Liver (tissue), 8 donors: ENCODE measurements at regions not wholly inside any gene's neighbourhood (a gene's known extent, or its start where the extent isn't known, plus 50 kb on each side); places are given as distances from the start of the nearest gene placed in this dataset.

Experiments
- DNase-seq: peaks from one replicate; pipeline ENCODE4 v3.0.0-alpha.2; 2017; ENCODE audit warnings: low spot score
- H3K27ac ChIP-seq, 2 donors: one replicate each; pipeline ENCODE4 v1.7.0; 2013; ENCODE audit warnings: inconsistent platforms in 2 of 2, low read length in 2 of 2, control low read depth in 1 of 2, low read depth in 1 of 2, mild to moderate bottlenecking in 1 of 2
- H3K27me3 ChIP-seq, 4 donors: one replicate each; pipeline versions ENCODE4 v1.6.1 to v1.7.0; 2013; ENCODE audit warnings: low read length in 3 of 4, inconsistent platforms in 1 of 4, mild to moderate bottlenecking in 1 of 4, moderate library complexity in 1 of 4; ENCODE audit not compliant: control insufficient read depth in 4 of 4, insufficient read depth in 4 of 4
- H3K36me3 ChIP-seq, 4 donors: one replicate each; pipeline versions ENCODE4 v1.6.1 to v1.7.0; 2013; ENCODE audit warnings: low read length in 3 of 4, mild to moderate bottlenecking in 3 of 4, low read depth in 1 of 4, moderate library complexity in 1 of 4; ENCODE audit not compliant: control insufficient read depth in 4 of 4, insufficient read depth in 3 of 4
- H3K4me1 ChIP-seq, 4 donors: one replicate each; pipeline versions ENCODE4 v1.6.1 to v1.7.0; 2013; ENCODE audit warnings: low read length in 3 of 4, mild to moderate bottlenecking in 3 of 4, moderate library complexity in 1 of 4; ENCODE audit not compliant: control insufficient read depth in 4 of 4, insufficient read depth in 4 of 4
- H3K4me3 ChIP-seq, 3 donors: one replicate each; pipeline versions ENCODE4 v1.6.1 to v1.7.0; 2013; ENCODE audit warnings: low read length in 3 of 3, control low read depth in 1 of 3, low read depth in 1 of 3, mild to moderate bottlenecking in 1 of 3
- H3K9ac ChIP-seq, 2 donors: one replicate each; pipeline ENCODE4 v1.7.0; 2013; ENCODE audit warnings: low read length in 2 of 2, mild to moderate bottlenecking in 2 of 2, moderate library complexity in 2 of 2, control low read depth in 1 of 2, low read depth in 1 of 2
- H3K9me3 ChIP-seq, 4 donors: one replicate each; pipeline versions ENCODE4 v1.6.1 to v1.7.0; 2013; ENCODE audit warnings: low read length in 3 of 4; ENCODE audit not compliant: control insufficient read depth in 4 of 4
- ATF3 ChIP-seq: IDR thresholded peaks from 2 replicates; pipeline ENCODE4 v1.6.1; 2016; ENCODE audit warnings: antibody characterized with exemption
- CTCF ChIP-seq: fragments of 150-350 bp; IDR thresholded peaks from 2 replicates; pipeline ENCODE4 v1.5.1; 2017; ENCODE audit warnings: improper control_type of control experiment, low read depth, low read length; ENCODE audit not compliant: missing input control
- FOXA1 ChIP-seq: IDR thresholded peaks from 2 replicates; pipeline ENCODE4 v1.6.1; 2016; ENCODE audit warnings: antibody characterized with exemption
- FOXA2 ChIP-seq: IDR thresholded peaks from 2 replicates; pipeline ENCODE4 v1.6.1; 2016; ENCODE audit warnings: antibody characterized with exemption
- GABPA ChIP-seq, 2 donors: IDR thresholded peaks in 1 of 2; conservative IDR thresholded peaks in 1 of 2; 2 replicates each; pipeline ENCODE4 v1.6.1; 2016; ENCODE audit warnings: antibody characterized with exemption in 2 of 2, mild to moderate bottlenecking in 1 of 2, moderate library complexity in 1 of 2
- HNF4A ChIP-seq, 2 donors: conservative IDR thresholded peaks; 2 replicates each; pipeline ENCODE4 v1.6.1; 2016; ENCODE audit warnings: antibody characterized with exemption in 2 of 2, mild to moderate bottlenecking in 2 of 2
- HNF4G ChIP-seq: IDR thresholded peaks from 2 replicates; pipeline ENCODE4 v1.6.1; 2016; ENCODE audit warnings: antibody characterized with exemption
- NR2F2 ChIP-seq: IDR thresholded peaks from 2 replicates; pipeline ENCODE4 v1.6.1; 2016; ENCODE audit warnings: antibody characterized with exemption
- RAD21 ChIP-seq, 2 donors: IDR thresholded peaks; 2 replicates each; pipeline ENCODE4 v1.6.1; 2016; ENCODE audit warnings: antibody characterized with exemption in 2 of 2, mild to moderate bottlenecking in 2 of 2
- REST ChIP-seq: IDR thresholded peaks from 2 replicates; pipeline ENCODE4 v1.6.1; 2016; ENCODE audit warnings: antibody characterized with exemption, mild to moderate bottlenecking
- RXRA ChIP-seq, 2 donors: IDR thresholded peaks; 2 replicates each; pipeline ENCODE4 v1.6.1; 2017 to 2018; ENCODE audit warnings: antibody characterized with exemption in 2 of 2, mild to moderate bottlenecking in 1 of 2
- TAF1 ChIP-seq: conservative IDR thresholded peaks from 2 replicates; pipeline ENCODE4 v1.6.1; 2016; ENCODE audit warnings: antibody characterized with exemption, mild to moderate bottlenecking
- ZBTB33 ChIP-seq: IDR thresholded peaks from 2 replicates; pipeline ENCODE4 v1.6.1; 2016; ENCODE audit warnings: antibody characterized with exemption
- WGBS: extraction: QIAGEN DNeasy Blood & Tissue Kit; methylation state at CpG from one replicate; pipeline ENCODE4 v1.1.7; 2013; 5-methylcytosine and 5-hydroxymethylcytosine counted together
- donor health status: healthy.
- donor health status: healthy.
- donor health status: healthy.
- donor health status: healthy.
- donor health status: healthy.

GRCh38 chr18:65326805-65327204 is 424.0 kb upstream of the CDH7 start:
- Histone ChIP-seq H3K36me3 (no peaks in the 10 kb centered on the region), H3K4me3 (no peak overlapping the region), H3K9me3 (no peaks in the 10 kb centered on the region), H3K27me3 (no peaks in the 10 kb centered on the region), H3K9ac (no peak overlapping the region), H3K27ac (no peak overlapping the region), H3K4me1 (no peaks in the 10 kb centered on the region)
- TF ChIP-seq ZBTB33 = no peak
- no peak for DNase-seq

- TF ChIP-seq ATF3 (no peak), CTCF (no peak), NR2F2 (no peak), REST (no peak), HNF4A (conservative IDR thresholded peaks at IDR 0.05) (no peak), RAD21 (IDR thresholded peaks at IDR 0.05) (no peak), GABPA (IDR thresholded peaks at IDR 0.05 in 1 of 2, conservative IDR thresholded peaks at IDR 0.05 in 1 of 2) (no peak), TAF1 (no peak), HNF4G (no peak), RXRA (IDR thresholded peaks at IDR 0.05) (no peak), FOXA2 (no peak), ZBTB33 (no peak), FOXA1 (no peak)
- H3K4me1 ChIP-seq = no peaks in the 10 kb centered on the region
- H3K27me3 ChIP-seq = no peaks in the 10 kb centered on the region
- H3K27ac ChIP-seq = no peak overlapping the region
- no peaks in the 10 kb centered on the region for H3K9me3 ChIP-seq
- DNase-seq = no peak
- 67% methylated on average over 3 of the region's 3 CpGs for WGBS
- H3K4me3 ChIP-seq = no peak overlapping the region
- H3K36me3 ChIP-seq = no peaks in the 10 kb centered on the region
- no peak overlapping the region for H3K9ac ChIP-seq
Measured at GRCh38 chr18:65322895-65323294, 427.9 kb upstream of the CDH7 start.
